ENCODE measurements at regions not wholly inside any gene's neighbourhood (a gene's known extent, or its start where the extent isn't known, plus 50 kb on each side); places are given as distances from the start of the nearest gene placed in this dataset.
A peak's percentile ranks its signal among the peaks of the same experiment; 100 is the strongest.
"Not testable (repeated sequence)": the region's sequence is repeated elsewhere in the genome, so short reads cannot be mapped to it uniquely, and the experiment has no call there.

DNA sequence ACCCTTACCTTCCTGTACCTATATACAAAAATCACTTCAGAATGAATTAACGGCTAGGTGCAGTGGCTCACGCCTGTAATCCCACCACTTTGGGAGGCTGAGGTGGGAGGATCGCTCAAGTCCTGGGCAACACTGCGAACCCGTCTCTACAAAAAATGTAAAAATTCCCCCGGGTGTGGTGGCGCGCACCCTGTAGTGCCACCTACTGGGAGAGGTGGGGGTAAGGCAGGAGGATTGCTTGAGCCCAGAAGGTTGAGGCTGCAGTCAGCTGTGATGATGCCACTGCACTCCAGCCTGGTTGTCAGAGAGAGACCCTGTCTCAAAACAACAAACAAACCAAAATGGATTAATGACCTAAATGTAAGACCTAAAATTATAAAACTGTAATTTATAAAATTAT, 307.6 kb downstream of the SPATA31A1 start:
- DNase-seq (ENCODE audit: extremely low read depth in 1 of 2, low read depth in 1 of 2) = not testable (repeated sequence)

DNA sequence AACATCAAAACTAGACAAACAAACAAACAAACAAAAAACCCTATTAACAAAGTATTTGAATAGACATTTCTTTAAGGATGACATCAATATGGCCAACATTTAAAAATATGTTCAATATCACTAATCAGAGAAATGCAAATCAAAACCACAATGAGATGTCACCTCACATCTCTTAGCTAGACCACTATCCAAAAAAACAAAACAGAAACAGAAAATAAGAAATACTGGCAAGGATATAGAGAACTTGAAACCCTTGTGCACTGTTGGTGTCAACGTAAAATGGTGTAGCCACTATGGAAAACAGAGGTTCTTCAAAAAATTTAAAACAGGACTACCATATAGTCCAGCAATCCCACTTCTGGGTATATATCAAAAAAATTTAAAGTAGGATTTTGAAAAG, 308.2 kb downstream of the SPATA31A1 start:
- not testable (repeated sequence) for DNase-seq (ENCODE audit: extremely low read depth in 1 of 2, low read depth in 1 of 2)

DNA sequence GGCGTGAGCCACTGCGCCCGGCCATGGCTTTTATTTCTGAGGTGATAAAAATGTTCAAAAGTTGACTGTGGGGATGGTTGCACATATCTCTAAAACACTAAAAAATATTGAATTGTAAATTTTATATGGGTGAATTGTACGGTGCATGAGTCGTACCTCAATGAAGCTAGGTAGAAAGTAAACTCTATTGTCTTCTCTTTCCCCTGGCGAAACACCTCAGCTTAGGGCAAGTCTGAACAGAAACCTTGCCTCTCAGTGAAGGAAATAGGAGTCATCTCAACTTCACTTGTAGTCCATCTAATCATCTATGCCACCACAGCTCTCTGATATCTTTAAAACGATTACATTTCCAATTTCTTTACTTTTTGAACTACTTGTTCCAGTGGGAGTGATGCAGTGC, 309.6 kb downstream of the SPATA31A1 start:
- not testable (repeated sequence) for DNase-seq (ENCODE audit: extremely low read depth in 1 of 2, low read depth in 1 of 2)

DNA sequence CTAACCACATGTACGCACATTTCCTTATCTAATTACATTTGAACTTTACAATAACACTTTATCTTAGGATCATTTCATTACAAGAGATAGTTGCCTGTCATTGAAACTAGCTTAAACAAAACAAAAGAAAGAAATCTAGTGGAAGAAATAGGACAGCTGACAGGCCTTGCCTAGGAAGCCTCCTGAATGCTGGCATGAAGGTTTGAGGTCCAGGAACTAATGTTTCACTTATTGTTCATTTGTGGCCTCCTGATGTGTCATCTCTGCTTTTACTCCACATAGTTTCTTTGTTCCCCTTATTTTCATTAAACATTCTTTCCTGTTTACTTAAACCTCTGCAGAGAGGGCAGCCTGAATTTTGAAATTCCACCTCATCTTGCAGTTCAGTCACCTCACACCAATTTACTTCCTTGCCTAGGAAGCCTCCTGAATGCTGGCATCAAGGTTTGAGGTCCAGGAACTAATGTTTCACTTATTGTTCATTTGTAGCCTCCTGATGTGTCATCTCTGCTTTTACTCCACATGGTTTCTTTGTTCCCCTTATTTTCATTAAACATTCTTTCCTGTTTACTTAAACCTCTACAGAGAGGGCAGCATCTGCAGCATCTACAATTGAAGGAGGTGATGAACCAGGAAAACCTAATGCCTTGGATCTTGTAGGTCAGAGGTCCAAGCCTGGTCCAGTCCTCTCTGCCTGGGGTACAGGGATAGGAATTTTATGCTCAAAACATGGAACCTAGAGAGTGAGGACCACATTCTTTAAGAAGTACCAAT, 319.2 kb downstream of the SPATA31A1 start:
- DNase-seq (ENCODE audit: extremely low read depth in 1 of 2, low read depth in 1 of 2) = not testable (repeated sequence)

DNA sequence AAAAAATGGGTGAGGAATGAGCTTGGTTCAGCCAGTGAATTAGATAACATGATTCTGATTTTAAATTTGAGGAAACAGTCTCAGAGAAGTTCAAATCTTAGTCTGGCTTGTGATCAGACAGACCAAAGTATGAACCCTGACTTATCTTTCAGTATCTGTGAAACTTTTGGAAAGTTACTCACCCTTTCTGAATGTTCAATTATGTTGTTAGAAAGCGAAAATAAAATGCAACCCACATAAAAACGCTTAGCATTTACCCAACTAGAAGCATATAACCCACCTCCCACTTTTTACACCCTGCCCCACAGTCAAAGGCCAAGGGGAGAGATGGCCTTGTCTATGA, 319.7 kb downstream of the SPATA31A1 start:
- not testable (repeated sequence) for DNase-seq (ENCODE audit: extremely low read depth in 1 of 2, low read depth in 1 of 2)

DNA sequence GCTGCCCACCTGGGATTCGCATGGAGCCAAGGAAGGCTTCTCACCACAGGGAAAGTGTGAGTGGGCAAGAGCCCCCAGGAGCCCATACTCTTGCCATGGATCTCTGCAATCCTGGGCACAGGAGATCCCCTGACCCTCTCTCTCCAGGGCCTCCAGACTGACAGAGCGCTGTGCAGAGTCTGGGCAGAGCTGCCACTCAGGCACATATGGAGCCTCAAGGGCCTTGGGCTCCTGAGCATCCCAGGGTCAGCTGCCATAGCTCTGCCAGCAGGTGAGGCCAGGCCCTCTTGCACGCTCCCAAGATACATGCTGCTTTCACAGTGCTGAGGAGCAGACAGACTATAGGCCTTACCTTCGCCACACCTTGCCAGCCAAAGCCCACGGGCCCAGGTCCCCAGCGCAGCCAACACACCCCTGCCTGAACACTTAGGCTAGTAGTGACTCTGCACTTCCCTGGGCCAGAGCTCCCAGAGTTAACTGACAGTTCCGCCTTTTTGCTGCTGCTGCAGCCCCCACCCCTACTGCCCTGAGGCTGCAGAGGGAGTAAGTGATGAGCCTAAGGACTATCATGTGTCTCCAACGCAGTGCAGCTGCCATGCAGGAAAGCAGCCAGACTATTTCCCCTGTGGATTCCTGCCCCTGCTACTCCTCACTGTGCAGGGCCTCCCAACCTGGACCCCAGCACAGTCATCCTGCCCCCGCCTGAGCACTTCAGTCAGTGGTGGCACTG, 323.2 kb downstream of the SPATA31A1 start:
- not testable (repeated sequence) for DNase-seq (ENCODE audit: extremely low read depth in 1 of 2, low read depth in 1 of 2)

DNA sequence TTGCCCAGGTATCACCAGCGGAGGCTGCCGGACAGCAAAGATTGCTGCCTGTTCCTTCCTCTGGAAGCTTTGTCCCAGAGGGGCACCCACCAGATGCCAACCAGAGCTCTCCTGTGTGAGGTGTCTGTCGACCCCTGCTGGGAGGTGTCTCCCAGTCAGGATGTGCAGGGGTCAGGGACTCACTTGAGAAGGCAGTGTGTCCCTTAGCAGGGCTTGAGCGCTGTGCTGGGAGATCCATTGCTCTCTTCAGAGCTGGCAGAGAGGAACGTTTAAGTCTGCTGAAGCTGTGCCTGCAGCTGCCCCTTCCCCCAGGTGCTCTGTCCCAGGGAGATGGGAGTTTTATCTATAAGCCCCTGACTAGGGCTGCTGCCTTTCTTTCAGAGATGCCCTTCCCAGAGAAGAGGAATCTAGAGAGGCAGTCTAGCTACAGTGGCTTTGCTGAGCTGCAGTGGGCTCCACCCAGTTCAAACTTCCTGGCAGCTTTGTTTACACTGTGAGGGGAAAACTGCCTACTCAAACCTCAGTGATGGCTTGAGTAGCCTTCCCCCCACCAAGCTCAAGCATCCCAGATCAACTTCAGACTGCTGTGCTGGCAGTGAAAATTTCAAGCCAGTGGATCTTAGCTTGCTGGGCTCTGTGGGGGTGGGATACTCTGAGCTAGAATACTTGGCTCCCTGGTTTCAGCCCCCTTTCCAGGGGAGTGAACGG, 325.4 kb downstream of the SPATA31A1 start:
- DNase-seq (ENCODE audit: extremely low read depth in 1 of 2, low read depth in 1 of 2) = not testable (repeated sequence)

DNA sequence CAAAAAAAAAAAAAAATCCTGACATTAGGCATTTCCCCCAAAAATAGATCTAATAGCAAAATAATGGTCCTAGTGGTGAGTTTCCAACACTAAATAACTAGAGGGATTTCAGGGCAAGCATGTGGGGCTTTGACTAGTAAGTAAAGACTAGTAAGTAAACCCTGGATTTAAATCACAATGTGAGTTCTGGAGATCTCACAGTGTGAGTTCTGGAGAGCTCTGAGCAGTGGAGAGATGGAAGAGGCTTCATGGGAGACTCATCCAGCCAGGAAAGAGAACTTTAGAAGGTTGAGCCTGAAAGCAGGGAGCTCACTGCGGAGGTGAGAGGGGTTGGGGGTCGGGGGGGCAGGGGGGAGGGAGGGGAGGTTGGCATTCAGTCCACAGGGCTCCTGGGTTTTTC, 373.4 kb downstream of the SPATA31A1 start:
- not testable (repeated sequence) for DNase-seq (ENCODE audit: extremely low read depth in 1 of 2, low read depth in 1 of 2)

DNA sequence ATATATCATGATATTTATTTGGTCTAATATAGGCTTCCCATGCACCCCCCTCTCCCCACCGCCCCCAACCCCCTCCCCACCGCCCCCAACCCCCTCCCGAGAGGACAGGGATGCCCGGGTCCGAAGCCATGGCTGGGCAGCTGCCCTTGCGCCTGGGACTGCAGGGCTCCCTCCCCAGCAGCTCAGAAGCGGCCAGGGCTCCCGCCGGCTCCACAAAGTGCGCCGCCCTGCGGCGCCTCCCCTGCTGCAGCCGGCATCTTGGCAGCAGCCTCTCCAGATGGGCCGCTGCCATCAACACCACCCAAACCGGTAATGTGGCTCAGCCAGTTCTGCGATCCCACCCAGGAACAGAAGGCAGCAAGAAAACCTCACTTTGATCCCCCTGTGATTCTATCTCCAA, 389.4 kb downstream of the SPATA31A1 start:
- not testable (repeated sequence) for DNase-seq (ENCODE audit: extremely low read depth in 1 of 2, low read depth in 1 of 2)

DNA sequence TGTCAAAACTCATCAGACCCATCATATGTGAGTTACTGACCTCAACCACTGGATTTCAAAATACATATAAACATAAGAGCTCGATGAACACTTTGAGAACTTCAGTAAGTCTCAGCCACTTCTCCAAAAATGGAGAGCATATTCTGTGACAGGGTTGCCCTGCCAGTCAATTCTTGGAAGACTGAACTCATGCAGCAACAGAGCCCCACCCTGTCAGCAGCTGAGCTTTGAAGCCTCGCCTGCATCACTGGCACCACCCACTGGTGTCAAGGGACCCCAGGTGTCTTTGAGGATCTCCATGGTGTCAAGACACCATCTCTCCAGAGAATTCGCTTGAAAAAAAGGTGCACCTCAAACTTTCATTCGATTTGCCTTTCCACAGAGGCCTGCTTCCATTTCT, 420.1 kb downstream of the SPATA31A1 start:
- not testable (repeated sequence) for DNase-seq (ENCODE audit: extremely low read depth in 1 of 2, low read depth in 1 of 2)

DNA sequence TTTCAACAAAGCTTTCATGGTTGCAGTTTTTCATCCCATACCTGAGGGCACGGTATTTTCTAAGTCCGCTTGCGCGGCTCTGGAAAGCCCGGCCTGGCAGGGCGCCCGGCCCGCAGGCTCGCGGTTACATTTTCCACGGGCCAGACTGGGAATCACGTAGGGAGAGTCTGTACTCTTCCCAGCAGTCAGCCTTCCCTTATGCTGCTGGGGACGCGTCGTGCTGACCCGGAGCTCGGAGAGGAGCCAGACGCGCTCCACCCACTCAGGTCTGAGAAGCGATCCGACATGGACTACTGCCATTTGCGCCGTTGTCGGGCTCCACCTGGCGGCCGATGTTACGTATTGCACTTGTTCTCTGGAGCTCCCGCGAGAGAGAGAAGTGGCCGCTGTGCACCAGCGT, 435.9 kb downstream of the SPATA31A1 start:
- not testable (repeated sequence) for DNase-seq (ENCODE audit: extremely low read depth in 1 of 2, low read depth in 1 of 2)

DNA sequence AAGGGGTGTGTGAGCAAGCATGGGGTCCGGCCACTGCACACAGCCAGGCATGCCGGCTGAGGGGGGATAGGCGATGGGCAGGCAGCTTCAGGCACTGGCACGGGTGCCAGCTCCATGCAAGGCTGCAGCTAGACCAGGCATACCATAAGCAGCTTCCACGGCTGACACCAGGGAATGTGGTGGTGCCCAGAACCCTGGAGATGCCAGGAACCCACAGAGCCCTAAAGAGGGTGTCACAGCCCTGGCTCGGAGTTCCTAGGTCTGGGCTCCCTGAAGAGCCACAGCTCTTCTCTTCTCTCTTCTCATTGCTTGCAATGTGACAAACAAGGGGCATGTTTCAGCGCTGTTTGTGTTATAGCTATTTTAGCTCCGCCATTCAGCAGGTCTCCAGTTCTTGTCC, 442.5 kb downstream of the SPATA31A1 start:
- DNase-seq (ENCODE audit: extremely low read depth in 1 of 2, low read depth in 1 of 2) = not testable (repeated sequence)

DNA sequence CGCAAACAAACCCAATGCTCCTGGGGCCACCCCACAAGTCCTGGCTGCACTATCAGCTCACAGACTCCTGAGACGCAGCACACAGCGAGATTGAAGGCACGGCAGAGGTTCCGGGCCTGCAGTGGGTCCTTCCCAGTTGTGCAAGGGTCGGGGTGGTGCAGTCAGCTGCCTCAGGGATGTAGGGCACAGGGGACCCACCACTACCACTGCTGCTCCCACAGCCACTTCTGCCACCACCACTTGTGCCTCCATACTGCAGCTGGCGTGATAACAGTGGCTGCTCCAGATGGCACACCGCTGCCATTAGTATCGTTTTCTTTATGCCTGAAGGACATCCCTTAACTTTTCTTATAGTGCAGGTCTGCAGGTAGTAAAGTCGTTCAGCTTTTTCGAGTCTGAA, 443.8 kb downstream of the SPATA31A1 start:
- not testable (repeated sequence) for DNase-seq (ENCODE audit: extremely low read depth in 1 of 2, low read depth in 1 of 2)

DNA sequence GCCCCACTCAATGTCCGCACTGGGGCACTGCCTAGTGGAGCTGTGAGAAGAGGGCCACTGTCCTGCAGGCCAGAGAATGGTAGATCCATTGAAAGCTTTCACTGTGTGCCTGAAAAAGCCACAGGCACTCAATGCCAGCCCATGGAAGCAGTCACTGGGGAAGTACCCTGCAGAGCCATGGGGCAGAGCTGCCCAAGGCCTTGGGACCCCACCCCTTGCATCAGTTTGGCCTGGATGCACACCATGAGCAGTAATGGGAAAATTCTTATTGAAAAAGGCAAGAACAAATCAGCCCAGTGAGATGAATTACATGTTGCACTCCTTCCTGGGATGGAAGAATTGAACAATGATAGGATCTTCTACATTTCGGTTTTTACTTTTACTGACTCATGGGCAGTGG, 447.1 kb downstream of the SPATA31A1 start:
- DNase-seq (ENCODE audit: extremely low read depth in 1 of 2, low read depth in 1 of 2) = not testable (repeated sequence)

DNA sequence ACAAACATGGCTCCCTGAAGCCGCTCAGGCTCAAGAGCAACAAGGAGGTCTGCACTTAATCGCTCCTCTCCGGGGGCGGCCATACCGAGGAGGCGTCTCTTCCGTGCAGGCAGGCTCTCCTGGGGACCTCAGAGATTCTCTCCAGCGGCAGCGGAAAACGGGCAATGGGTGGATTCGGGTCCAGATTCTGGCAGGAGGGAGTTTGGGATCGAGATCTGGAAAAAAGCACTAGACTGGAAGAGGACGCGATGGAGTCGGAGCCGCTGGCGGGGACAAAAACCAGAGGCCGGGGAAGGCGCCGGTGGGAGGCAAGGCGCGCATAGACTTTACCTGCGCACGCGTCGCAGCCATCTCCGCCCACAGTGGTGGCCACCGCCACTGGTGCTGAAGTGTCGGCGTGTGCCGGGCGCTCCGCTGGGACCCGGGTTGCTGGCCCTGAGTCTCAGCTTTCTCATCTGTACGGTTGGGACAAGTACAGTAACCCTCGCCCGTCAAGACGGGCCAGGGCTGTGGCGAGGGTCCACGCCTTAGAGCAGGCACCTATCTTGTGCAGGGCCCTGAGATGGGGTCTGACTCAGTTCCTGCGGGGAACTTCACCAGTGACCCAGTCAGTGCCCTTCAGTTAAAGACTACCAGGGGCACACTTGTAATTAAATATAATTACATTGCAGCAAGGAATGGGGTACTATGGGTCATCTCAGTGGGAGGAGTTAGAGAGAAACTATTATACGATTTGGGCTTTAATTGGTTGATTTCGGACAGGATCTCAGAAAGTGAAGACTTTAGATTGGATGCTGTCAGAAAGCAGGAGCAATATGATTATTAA, 454.1 kb downstream of the SPATA31A1 start:
- DNase-seq (ENCODE audit: extremely low read depth in 1 of 2, low read depth in 1 of 2) = peak; percentile 22 to 39

DNA sequence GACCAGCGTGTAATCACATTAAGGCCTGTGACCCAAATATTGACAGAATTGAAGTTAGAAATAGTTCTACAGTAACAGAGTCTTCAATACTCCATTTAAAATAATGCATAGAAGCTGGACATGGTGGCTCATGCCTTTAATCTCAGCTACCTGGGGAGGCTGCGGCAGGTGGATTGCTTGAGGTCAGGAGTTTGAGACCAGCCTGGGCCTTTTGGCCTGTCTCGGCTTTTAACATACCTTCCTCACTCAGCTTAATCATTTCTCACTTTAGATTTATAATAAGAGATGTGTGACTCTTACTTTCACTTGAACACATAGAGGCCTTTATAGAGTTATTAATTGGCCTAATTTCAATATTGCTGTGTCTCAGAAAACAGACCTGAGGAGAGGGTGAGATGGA, 454.9 kb downstream of the SPATA31A1 start:
- DNase-seq (ENCODE audit: extremely low read depth in 1 of 2, low read depth in 1 of 2) = not testable (repeated sequence)

DNA sequence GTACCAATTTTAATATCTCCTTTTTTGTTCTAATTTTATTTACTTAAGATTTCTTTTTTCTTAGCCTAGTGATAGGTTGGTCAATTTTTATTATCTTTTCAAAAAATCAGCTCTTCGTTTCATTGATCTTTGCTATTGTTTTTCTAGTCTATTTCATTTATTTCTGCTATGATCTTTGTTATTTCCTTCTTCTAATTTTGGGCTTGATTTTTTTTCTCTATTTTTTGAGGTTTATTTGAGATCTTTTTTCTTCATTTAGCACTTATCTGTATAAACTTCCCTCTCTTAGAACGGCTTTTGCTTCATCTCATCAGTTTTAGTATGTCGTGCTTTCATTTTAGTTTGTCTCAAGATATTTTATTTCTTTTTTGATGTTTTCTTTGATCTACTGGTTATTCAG, 456.1 kb downstream of the SPATA31A1 start:
- not testable (repeated sequence) for DNase-seq (ENCODE audit: extremely low read depth in 1 of 2, low read depth in 1 of 2)

DNA sequence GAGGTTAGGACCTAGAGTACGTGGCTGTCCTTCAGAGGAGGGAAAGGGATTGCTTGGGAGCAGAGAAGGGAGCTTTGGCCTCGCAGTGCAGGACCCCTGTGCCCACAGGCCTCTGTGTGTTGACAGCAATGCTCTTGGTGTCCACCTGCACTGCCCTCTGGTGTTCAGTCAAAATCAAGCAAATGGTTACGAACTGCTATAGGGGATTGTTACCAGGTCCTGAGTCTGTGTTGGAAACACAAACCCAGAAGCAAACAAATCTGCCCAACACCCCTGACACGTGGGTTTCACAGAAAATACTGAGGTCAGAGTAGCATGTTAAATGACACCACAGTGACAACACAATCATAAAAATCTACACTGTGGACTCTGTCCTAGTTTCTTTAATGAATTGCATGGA, 473.0 kb downstream of the SPATA31A1 start:
- DNase-seq (ENCODE audit: extremely low read depth in 1 of 2, low read depth in 1 of 2) = not testable (repeated sequence)

Data from stimulated activated CD8-positive, alpha-beta memory T cell treated with anti-CD3 and anti-CD28 coated beads, Interleukin-7, amount 100 ng/mL, for 48 hours (primary cell).